K562 (cell line): ENCODE measurements at regions not wholly inside any gene's neighbourhood (a gene's known extent, or its start where the extent isn't known, plus 50 kb on each side); places are given as distances from the start of the nearest gene placed in this dataset.

Experiments
- ATAC-seq: fragments of 200-7000 bp; cut with Tn5 transposase; 3 replicates; pipeline ENCODE4 v1.9.1; 2020; ENCODE audit warnings: moderate library complexity
- BruUV-seq: library from RNA; stranded (reverse); fragments of 400-500 nt; replicated peaks from 2 replicates; lab custom pipeline; 2021; lab: Mats Ljungman, UMichigan
- CTCF ChIA-PET: fragments of 300-600 bp; formaldehyde crosslinking; extraction: SDS; loops from one replicate; lab custom pipeline; 2021; ENCODE audit warnings: low intra/inter-chr PET ratio; lab: Yijun Ruan, JAX
- POLR2A ChIA-PET: fragments of 300-600, 350-650 bp; sonication (Branson Sonifier 250); formaldehyde crosslinking; extraction: SDS; loops from one replicate; lab custom pipeline; 2021; ENCODE audit warnings: antibody characterized with exemption, inconsistent platforms; lab: Yijun Ruan, JAX
- DNase-seq, 4 experiments: peaks; one replicate each; pipeline versions ENCODE4 v3.0.0 to v3.0.0-alpha.2; 2011 to 2018; ENCODE audit warnings: low spot score in 3 of 4, mixed read lengths in 3 of 4; ENCODE audit errors: extremely low read depth in 1 of 4
- FAIRE-seq: peaks from 2 replicates; lab custom pipeline; 2011; peaks lifted over from hg19 to GRCh38; lab: Jason Lieb, UNC
- H2AFZ ChIP-seq: 2 replicates; pipeline ENCODE4 v1.6.0; 2011; ENCODE audit warnings: low read depth, low read length, control low read depth, inconsistent platforms
- H3K27ac ChIP-seq: fragments of 200-600 bp; 3 replicates; pipeline ENCODE4 v1.8.0; 2011; ENCODE audit warnings: low read depth, mild to moderate bottlenecking, control low read depth, inconsistent platforms, low read length, moderate library complexity, mixed read lengths; ENCODE audit errors: extremely low read depth
- H3K27me3 ChIP-seq, 2 experiments: fragments of 300-600 bp in 1 of 2; 2 replicates in 1 of 2; 3 replicates in 1 of 2; pipeline versions ENCODE4 v1.6.0 to v1.8.0; 2011; ENCODE audit warnings: inconsistent platforms in 2 of 2, low read length in 2 of 2, mild to moderate bottlenecking in 1 of 2, mixed read lengths in 1 of 2, moderate library complexity in 1 of 2; ENCODE audit not compliant: control insufficient read depth in 2 of 2, insufficient read depth in 2 of 2
- H3K36me3 ChIP-seq: fragments of 300-600 bp; 3 replicates; pipeline ENCODE4 v1.8.0; 2011; ENCODE audit warnings: mild to moderate bottlenecking, low read length, inconsistent platforms; ENCODE audit not compliant: control insufficient read depth, insufficient read depth
- H3K4me1 ChIP-seq, 2 experiments: fragments of 200-600 bp in 1 of 2; replicated peaks in 1 of 2; 2 replicates in 1 of 2; 3 replicates in 1 of 2; pipeline versions ENCODE4 v1.5.1 to v1.8.0; 2011; ENCODE audit warnings: inconsistent platforms in 2 of 2, low read length in 2 of 2, mild to moderate bottlenecking in 1 of 2, mixed read lengths in 1 of 2, moderate library complexity in 1 of 2; ENCODE audit not compliant: control insufficient read depth in 2 of 2, insufficient read depth in 2 of 2
- H3K4me2 ChIP-seq: 2 replicates; pipeline ENCODE4 v1.6.1; 2011; ENCODE audit warnings: low read length, control low read depth, inconsistent platforms, mixed read lengths; ENCODE audit not compliant: insufficient read depth
- H3K4me3 ChIP-seq: fragments of 200-600 bp; sonication (generic), shearing (Covaris generic); 2 replicates; pipeline ENCODE4 v1.5.1; 2016; ENCODE audit warnings: control low read depth, inconsistent platforms
- H3K79me2 ChIP-seq: fragments of 200-600 bp; 3 replicates; pipeline ENCODE4 v1.8.0; 2011; ENCODE audit warnings: low read length, inconsistent platforms; ENCODE audit not compliant: control insufficient read depth, insufficient read depth
- H3K9ac ChIP-seq, 2 experiments: 2 replicates each; pipeline versions ENCODE4 v1.6.0 to v1.6.1; 2011; ENCODE audit warnings: low read depth in 2 of 2, low read length in 2 of 2, control low read depth in 1 of 2, inconsistent platforms in 1 of 2, mild to moderate bottlenecking in 1 of 2, mixed read lengths in 1 of 2; ENCODE audit not compliant: insufficient read depth in 1 of 2
- H3K9me1 ChIP-seq: one replicate; pipeline ENCODE4 v1.6.0; 2011; ENCODE audit warnings: inconsistent platforms, mild to moderate bottlenecking, low read length, moderate library complexity; ENCODE audit not compliant: control insufficient read depth, insufficient read depth
- H3K9me3 ChIP-seq: replicated peaks from 2 replicates; pipeline ENCODE4 v1.5.1; 2011; ENCODE audit warnings: low read depth, low read length, inconsistent platforms; ENCODE audit not compliant: control insufficient read depth, insufficient read depth
- H4K20me1 ChIP-seq: replicated peaks from 2 replicates; pipeline ENCODE4 v1.6.1; 2011; ENCODE audit warnings: low read length, inconsistent platforms, mixed read lengths; ENCODE audit not compliant: control insufficient read depth, insufficient read depth
- CBX5 ChIP-seq: IDR thresholded peaks from 2 replicates; pipeline ENCODE4 v1.6.1; 2014; ENCODE audit warnings: low read depth, borderline replicate concordance
- ETS2 ChIP-seq: IDR thresholded peaks from 2 replicates; pipeline ENCODE4 v1.6.1; 2016; ENCODE audit warnings: borderline replicate concordance, missing genetic modification characterization, mild to moderate bottlenecking, moderate library complexity, missing compliant biosample characterization; ENCODE audit not compliant: poor library complexity, severe bottlenecking
- EZH2 ChIP-seq: IDR thresholded peaks from 2 replicates; pipeline ENCODE4 v1.6.1; 2012; ENCODE audit warnings: low read depth, mild to moderate bottlenecking, inconsistent platforms, low read length, borderline replicate concordance
- FOS ChIP-seq: IDR thresholded peaks from 3 replicates; pipeline ENCODE4 v1.6.1; 2011; ENCODE audit not compliant: insufficient read length; ENCODE audit errors: extremely low read depth
- GMEB1 ChIP-seq: fragments of 250-450 bp; sonication (Bioruptor Pico); IDR thresholded peaks from 2 replicates; pipeline ENCODE4 v1.4.0; 2020; ENCODE audit warnings: mild to moderate bottlenecking
- HDAC2 ChIP-seq: fragments of 450-650 bp; IDR thresholded peaks from 2 replicates; pipeline ENCODE4 v1.6.1; 2016; ENCODE audit warnings: mild to moderate bottlenecking
- HDAC8 ChIP-seq: fragments of 450-650 bp; IDR thresholded peaks from 2 replicates; pipeline ENCODE4 v1.6.1; 2016; ENCODE audit warnings: mild to moderate bottlenecking, missing genetic modification characterization, moderate library complexity, missing compliant biosample characterization
- KLF1 ChIP-seq: fragments of 450-650 bp; IDR thresholded peaks from 2 replicates; pipeline ENCODE4 v1.6.1; 2016; ENCODE audit warnings: missing genetic modification characterization, missing compliant biosample characterization
- NCOA6 ChIP-seq: fragments of 450-650 bp; IDR thresholded peaks from 2 replicates; pipeline ENCODE4 v1.6.1; 2017; ENCODE audit warnings: mild to moderate bottlenecking
- PHB2 ChIP-seq: fragments of 450-650 bp; IDR thresholded peaks from 2 replicates; pipeline ENCODE4 v1.6.1; 2017; ENCODE audit warnings: low read depth
- POLR2AphosphoS5 ChIP-seq: IDR thresholded peaks from 2 replicates; pipeline ENCODE4 v1.6.1; 2011; ENCODE audit warnings: mild to moderate bottlenecking, low read depth, low read length, moderate library complexity; ENCODE audit not compliant: control insufficient read depth, insufficient read depth
- POLR2G ChIP-seq: fragments of 200-400 bp; formaldehyde crosslinking; IDR thresholded peaks from 2 replicates; pipeline ENCODE4 v1.6.1; 2017; ENCODE audit warnings: low read depth, mild to moderate bottlenecking, antibody characterized with exemption, low read length, moderate library complexity
- SOX6 ChIP-seq: fragments of 450-650 bp; IDR thresholded peaks from 2 replicates; pipeline ENCODE4 v1.6.1; 2014; ENCODE audit warnings: mild to moderate bottlenecking
- SP1 ChIP-seq: sonication (generic); formaldehyde crosslinking; IDR thresholded peaks from 2 replicates; pipeline ENCODE4 v1.8.1; 2022; ENCODE audit warnings: mild to moderate bottlenecking, missing genetic modification reagents
- TBL1XR1 ChIP-seq, 2 experiments: IDR thresholded peaks; 2 replicates each; pipeline ENCODE4 v1.6.1; 2012; ENCODE audit warnings: improper control_type of control experiment in 2 of 2, low read length in 2 of 2, mild to moderate bottlenecking in 1 of 2
- ZFPM2 ChIP-seq: fragments of 250-450 bp; sonication (Bioruptor Pico); IDR thresholded peaks from 2 replicates; pipeline ENCODE4 v1.5.1; 2022; ENCODE audit warnings: mild to moderate bottlenecking
- ZNF239 ChIP-seq: fragments of 250-450 bp; sonication (Bioruptor Pico); IDR thresholded peaks from 2 replicates; pipeline ENCODE4 v1.4.0; 2020; ENCODE audit warnings: mild to moderate bottlenecking
- ZNF274 ChIP-seq: IDR thresholded peaks from 2 replicates; pipeline ENCODE4 v1.6.1; 2011; ENCODE audit warnings: low read depth, mild to moderate bottlenecking, low read length, moderate library complexity, borderline replicate concordance
- WGBS: fragments of 100-300 bp; shearing (Covaris generic); methylation state at CpG from one replicate; pipeline ENCODE4 v1.1.6; 2016; ENCODE audit warnings: low coverage, mixed read lengths; ENCODE audit not compliant: insufficient coverage; ENCODE audit errors: missing lambda C conversion rate; 5-methylcytosine and 5-hydroxymethylcytosine counted together
- in situ Hi-C: fragments of 300-500 bp; cut with MboI; formaldehyde crosslinking; loops from 4 replicates; pipeline ENCODE4 v1.15.0; 2018; ENCODE audit warnings: inconsistent platforms, mixed read lengths
- intact Hi-C: fragments of 100-400 bp; cut with micrococcal nuclease; formaldehyde crosslinking; loops from 2 replicates; pipeline ENCODE4 v1.14.2; 2022

- BruUV-seq = no TSS peak
- CTCF ChIA-PET = no interaction called here
Measured at GRCh38 chr10:108031505-108031904, 867.0 kb upstream of the SORCS1 start.

GRCh38 chr10:108014902-108015177 is 850.3 kb upstream of the SORCS1 start:
- 0% methylated on average over 1 of the region's 1 CpG for WGBS
- intact Hi-C loops = no loop called here
- ATAC-seq (no peak), FAIRE-seq (no peak), DNase-seq (no peak)
- H3K4me3 ChIP-seq = no peak overlapping the region
- H3K9ac ChIP-seq = no peak overlapping the region
- POLR2A ChIA-PET = no interaction called here
- CTCF ChIA-PET = no interaction called here
- no peak overlapping the region for H3K4me2 ChIP-seq
- H4K20me1 ChIP-seq = no peaks in the 10 kb centered on the region
- in situ Hi-C loops = no loop called here
- H3K4me1 ChIP-seq = no peaks in the 10 kb centered on the region
- TF ChIP-seq ZNF274 = no peak
- no peak for TF ChIP-seq SP1 (CRISPR knock-in tag)
- no peak for TF ChIP-seq PHB2
- TF ChIP-seq POLR2AphosphoS5 = no peak
- no peak for TF ChIP-seq GMEB1 (CRISPR knock-in tag)
- no peak for TF ChIP-seq EZH2
- no peaks in the 10 kb centered on the region for H3K9me1 ChIP-seq
- H3K79me2 ChIP-seq = no peaks in the 10 kb centered on the region
- H3K36me3 ChIP-seq = no peaks in the 10 kb centered on the region
- BruUV-seq = no TSS peak
- no peaks in the 10 kb centered on the region for H3K9me3 ChIP-seq
- H2AFZ ChIP-seq = no peak overlapping the region
- no peaks in the 10 kb centered on the region for H3K27me3 ChIP-seq
- no peak overlapping the region for H3K27ac ChIP-seq

More at GRCh38 chr10:108031505-108031904, 867.0 kb upstream of the SORCS1 start:
- Histone ChIP-seq H3K27ac (no peak overlapping the region), H3K36me3 (no peaks in the 10 kb centered on the region), H3K9me3 (no peaks in the 10 kb centered on the region), H3K4me3 (no peak overlapping the region), H3K79me2 (no peaks in the 10 kb centered on the region), H3K27me3 (no peaks in the 10 kb centered on the region), H3K4me1 (no peaks in the 10 kb centered on the region), H3K9ac (no peak overlapping the region), H3K9me1 (no peaks in the 10 kb centered on the region), H2AFZ (no peak overlapping the region), H3K4me2 (no peak overlapping the region), H4K20me1 (no peaks in the 10 kb centered on the region)
- WGBS = 0% methylated on average over 1 of the region's 1 CpG
- no peak for TF ChIP-seq ZNF239 (CRISPR knock-in tag)
- no peak for TF ChIP-seq FOS
- TF ChIP-seq HDAC2 = no peak
- TF ChIP-seq CBX5 = no peak
- TF ChIP-seq POLR2G = no peak
- TF ChIP-seq SOX6 = no peak
- no peak for TF ChIP-seq ZFPM2 (CRISPR knock-in tag)
- no peak for TF ChIP-seq ETS2 (tag)
- no peak for TF ChIP-seq HDAC8 (tag)
- TF ChIP-seq KLF1 (tag) = no peak
- TF ChIP-seq TBL1XR1 (IDR thresholded peaks at IDR 0.05; ENCODE audit: low read length in 2 of 2) = no peak
- TF ChIP-seq NCOA6 = no peak
- in situ Hi-C loops (no loop called here), intact Hi-C loops (no loop called here)
- POLR2A ChIA-PET = no interaction called here
- no peak for ATAC-seq
- DNase-seq = no peak
- FAIRE-seq = no peak
